HepG2 (cell line): ENCODE measurements at regions not wholly inside any gene's neighbourhood (a gene's known extent, or its start where the extent isn't known, plus 50 kb on each side); places are given as distances from the start of the nearest gene placed in this dataset.

Experiments
- ATAC-seq: fragments of 200-7000 bp; cut with Tn5 transposase; 3 replicates; pipeline ENCODE4 v1.9.1; 2020; ENCODE audit warnings: mild to moderate bottlenecking, moderate library complexity
- BruUV-seq: library from RNA; stranded (reverse); fragments of 400-500 nt; replicated peaks from 2 replicates; lab custom pipeline; 2021; lab: Mats Ljungman, UMichigan
- CTCF ChIA-PET: fragments of 300-600 bp; formaldehyde crosslinking; extraction: SDS; loops from one replicate; lab custom pipeline; 2021; ENCODE audit warnings: low total read pairs, inconsistent platforms, low intra/inter-chr PET ratio; lab: Yijun Ruan, JAX
- POLR2A ChIA-PET: fragments of 350-600 bp; sonication (Branson Sonifier 250); formaldehyde crosslinking; loops from one replicate; lab custom pipeline; 2020; ENCODE audit warnings: antibody characterized with exemption, inconsistent platforms; lab: Yijun Ruan, JAX
- DNase-seq: peaks from one replicate; pipeline ENCODE4 v3.0.0-alpha.2; 2015; ENCODE audit warnings: low spot score
- FAIRE-seq: peaks from 3 replicates; lab custom pipeline; 2011; peaks lifted over from hg19 to GRCh38; lab: Jason Lieb, UNC
- H2AFZ ChIP-seq: one replicate; pipeline ENCODE4 v1.6.1; 2011; ENCODE audit warnings: low read length, inconsistent platforms
- H3K27ac ChIP-seq: fragments of 300-600 bp; 3 replicates; pipeline ENCODE4 v1.8.0; 2011; ENCODE audit warnings: mixed run types, mild to moderate bottlenecking, mixed read lengths, low read length, inconsistent platforms; ENCODE audit not compliant: insufficient read depth; ENCODE audit errors: extremely low read length
- H3K27me3 ChIP-seq, 2 experiments: fragments of 200-600 bp in 1 of 2; 2 replicates in 1 of 2; 3 replicates in 1 of 2; pipeline versions ENCODE4 v1.6.0 to v1.8.0; 2011; ENCODE audit warnings: low read length in 2 of 2, mild to moderate bottlenecking in 2 of 2, moderate library complexity in 2 of 2, inconsistent platforms in 1 of 2; ENCODE audit not compliant: insufficient read depth in 2 of 2, control insufficient read depth in 1 of 2
- H3K36me3 ChIP-seq, 2 experiments: fragments of 200-600 bp in 1 of 2; replicated peaks in 1 of 2; 2 replicates in 1 of 2; 3 replicates in 1 of 2; pipeline versions ENCODE4 v1.5.1 to v1.8.0; 2011; ENCODE audit warnings: low read length in 2 of 2, inconsistent platforms in 1 of 2; ENCODE audit not compliant: insufficient read depth in 2 of 2, control insufficient read depth in 1 of 2
- H3K4me1 ChIP-seq: 2 replicates; pipeline ENCODE4 v1.5.1; 2012; ENCODE audit warnings: low read length, inconsistent platforms; ENCODE audit not compliant: insufficient read depth
- H3K4me2 ChIP-seq: 2 replicates; pipeline ENCODE4 v1.6.0; 2011; ENCODE audit warnings: low read depth, low read length, inconsistent platforms
- H3K4me3 ChIP-seq, 3 experiments: fragments of 200-600 bp in 1 of 3; sonication (generic), shearing (Covaris generic) in 1 of 3; replicated peaks in 1 of 3; 2 replicates each; pipeline ENCODE4 v1.5.1; 2011 to 2016; ENCODE audit warnings: low read length in 3 of 3, inconsistent platforms in 2 of 3, low read depth in 2 of 3, mild to moderate bottlenecking in 2 of 3, control low read depth in 1 of 3, mixed read lengths in 1 of 3; ENCODE audit not compliant: insufficient read depth in 1 of 3
- H3K79me2 ChIP-seq: one replicate; pipeline ENCODE4 v1.6.1; 2011; ENCODE audit warnings: low read length, inconsistent platforms; ENCODE audit not compliant: insufficient read depth
- H3K9ac ChIP-seq: 2 replicates; pipeline ENCODE4 v1.6.0; 2011; ENCODE audit warnings: mild to moderate bottlenecking, low read depth, low read length, inconsistent platforms; ENCODE audit not compliant: insufficient read depth
- H3K9me3 ChIP-seq: 2 replicates; pipeline ENCODE4 v1.5.1; 2012; ENCODE audit warnings: mild to moderate bottlenecking, low read length
- H4K20me1 ChIP-seq: 2 replicates; pipeline ENCODE4 v1.6.0; 2011; ENCODE audit warnings: inconsistent platforms, mild to moderate bottlenecking, low read length, moderate library complexity; ENCODE audit not compliant: insufficient read depth
- ARID2 ChIP-seq: sonication (generic); formaldehyde crosslinking; IDR thresholded peaks from 2 replicates; pipeline ENCODE4 v1.8.1; 2022; ENCODE audit warnings: mild to moderate bottlenecking, missing genetic modification reagents, borderline replicate concordance
- ARNT ChIP-seq: fragments of 450-650 bp; IDR thresholded peaks from 2 replicates; pipeline ENCODE4 v1.6.1; 2017
- ATF2 ChIP-seq: sonication (generic); formaldehyde crosslinking; IDR thresholded peaks from 2 replicates; pipeline ENCODE4 v1.4.0; 2020; ENCODE audit warnings: missing genetic modification reagents
- CBX5 ChIP-seq: sonication (generic); formaldehyde crosslinking; IDR thresholded peaks from 2 replicates; pipeline ENCODE4 v1.4.0; 2020; ENCODE audit warnings: missing genetic modification reagents, borderline replicate concordance
- GABPB1 ChIP-seq: IDR thresholded peaks from 2 replicates; pipeline ENCODE4 v1.6.1; 2016; ENCODE audit warnings: mild to moderate bottlenecking, missing genetic modification reagents, moderate library complexity, missing compliant biosample characterization
- NFKB2 ChIP-seq: sonication (generic); formaldehyde crosslinking; IDR thresholded peaks from 2 replicates; pipeline ENCODE4 v1.4.0; 2020; ENCODE audit warnings: missing genetic modification reagents, borderline replicate concordance
- NFRKB ChIP-seq: fragments of 450-650 bp; IDR thresholded peaks from 2 replicates; pipeline ENCODE4 v1.6.1; 2017
- NR2F6 ChIP-seq, 2 experiments: IDR thresholded peaks; 2 replicates each; pipeline ENCODE4 v1.6.1; 2016; ENCODE audit warnings: antibody characterized with exemption in 1 of 2, mild to moderate bottlenecking in 1 of 2
- PBX2 ChIP-seq: IDR thresholded peaks from 2 replicates; pipeline ENCODE4 v1.6.1; 2016; ENCODE audit warnings: control low read depth
- PLRG1 ChIP-seq: fragments of 450-650 bp; conservative IDR thresholded peaks from 2 replicates; pipeline ENCODE4 v1.6.1; 2016
- TBX2 ChIP-seq: sonication (generic); formaldehyde crosslinking; IDR thresholded peaks from 2 replicates; pipeline ENCODE4 v1.5.0; 2020; ENCODE audit warnings: missing genetic modification reagents, mild to moderate bottlenecking, borderline replicate concordance
- ZBTB3 ChIP-seq: sonication (generic); formaldehyde crosslinking; IDR thresholded peaks from 2 replicates; pipeline ENCODE4 v1.4.0; 2020; ENCODE audit warnings: low read depth, mild to moderate bottlenecking, moderate library complexity, missing genetic modification reagents, borderline replicate concordance
- ZNF326 ChIP-seq: sonication (generic); formaldehyde crosslinking; IDR thresholded peaks from 2 replicates; pipeline ENCODE4 v1.4.0; 2020; ENCODE audit warnings: missing genetic modification reagents, borderline replicate concordance
- ZNF414 ChIP-seq: sonication (generic); formaldehyde crosslinking; IDR thresholded peaks from 2 replicates; pipeline ENCODE4 v1.5.0; 2020; ENCODE audit warnings: missing genetic modification reagents
- ZNF460 ChIP-seq: sonication (generic); formaldehyde crosslinking; IDR thresholded peaks from 2 replicates; pipeline ENCODE4 v1.5.1; 2020; ENCODE audit warnings: missing genetic modification reagents, mild to moderate bottlenecking, borderline replicate concordance
- ZNF557 ChIP-seq: sonication (generic); formaldehyde crosslinking; IDR thresholded peaks from 2 replicates; pipeline ENCODE4 v1.4.0; 2020; ENCODE audit warnings: missing genetic modification reagents
- ZNF746 ChIP-seq: sonication (generic); formaldehyde crosslinking; IDR thresholded peaks from 2 replicates; pipeline ENCODE4 v1.8.0; 2022; ENCODE audit warnings: mild to moderate bottlenecking, missing genetic modification reagents
- ZNF800 ChIP-seq: sonication (generic); formaldehyde crosslinking; IDR thresholded peaks from 2 replicates; pipeline ENCODE4 v1.4.0; 2020; ENCODE audit warnings: missing genetic modification reagents
- ZSCAN29 ChIP-seq: sonication (generic); formaldehyde crosslinking; conservative IDR thresholded peaks from 2 replicates; pipeline ENCODE4 v1.4.0; 2020; ENCODE audit warnings: mild to moderate bottlenecking, missing genetic modification reagents
- ZSCAN31 ChIP-seq: sonication (generic); formaldehyde crosslinking; IDR thresholded peaks from 2 replicates; pipeline ENCODE4 v1.5.0; 2020; ENCODE audit warnings: low read depth, mild to moderate bottlenecking, missing genetic modification reagents
- WGBS: methylation state at CpG from one replicate; pipeline ENCODE4 v1.1.6; 2017; ENCODE audit warnings: low lambda C conversion rate; 5-methylcytosine and 5-hydroxymethylcytosine counted together
- in situ Hi-C: cut with HindIII; loops from 2 replicates; pipeline ENCODE4 v1.10.0; 2017; ENCODE audit warnings: low pct_unique_long_range_greater_than_20kb; ENCODE audit not compliant: extremely low pct_ligation_motif_present
- intact Hi-C: fragments of 100-400 bp; cut with micrococcal nuclease; formaldehyde crosslinking; loops from one replicate; pipeline ENCODE4 v1.10.0; 2022; ENCODE audit not compliant: unreplicated experiment

GRCh38 chr3:18085429-18085828 is 339.7 kb downstream of the SATB1 start:
- in situ Hi-C loops = no loop called here
- TF ChIP-seq PLRG1 = no peak
- TF ChIP-seq ZNF557 (CRISPR knock-in tag) = no peak
- TF ChIP-seq TBX2 (CRISPR knock-in tag) = no peak
- TF ChIP-seq ZNF414 = no peak
- no peak for TF ChIP-seq NFRKB
- TF ChIP-seq NFKB2 (CRISPR knock-in tag) = no peak
- no peak for TF ChIP-seq CBX5 (CRISPR knock-in tag)
- no peak for TF ChIP-seq GABPB1 (CRISPR knock-in tag)
- TF ChIP-seq ATF2 (CRISPR knock-in tag) = no peak
- TF ChIP-seq ZNF460 (CRISPR knock-in tag) = no peak
- TF ChIP-seq ZNF746 (CRISPR knock-in tag) = no peak
- TF ChIP-seq ZNF326 (CRISPR knock-in tag) = no peak
- no peak for TF ChIP-seq ARNT
- TF ChIP-seq ZSCAN29 (CRISPR knock-in tag) = no peak
- TF ChIP-seq NR2F6 (IDR thresholded peaks at IDR 0.05) = no peak
- no peak for TF ChIP-seq NR2F6 (CRISPR knock-in tag; IDR thresholded peaks at IDR 0.05)
- no peak for TF ChIP-seq PBX2 (CRISPR knock-in tag)
- no peak for TF ChIP-seq ZBTB3
- TF ChIP-seq ZNF800 = no peak
- TF ChIP-seq ZSCAN31 (CRISPR knock-in tag) = no peak
- TF ChIP-seq ARID2 (CRISPR knock-in tag) = no peak
- TF ChIP-seq, all 625 proteins: peak for 0
- H3K9ac ChIP-seq = no peak overlapping the region
- FAIRE-seq (no peak), DNase-seq (no peak), ATAC-seq (no peak)
- H3K27ac ChIP-seq = no peak overlapping the region
- WGBS = 0% methylated on average over 4 of the region's 4 CpGs
- intact Hi-C loops = no loop called here
- no TSS peak for BruUV-seq
- no peaks in the 10 kb centered on the region for H3K4me1 ChIP-seq
- peaks cover 1 to 4% of the 10 kb centered on the region in 2 experiments; a peak in 2 of 5 replicates for H3K27me3 ChIP-seq
- ChIA-PET POLR2A (no interaction called here), CTCF (no interaction called here)
- no peak overlapping the region for H3K4me2 ChIP-seq
- no peaks in the 10 kb centered on the region for H4K20me1 ChIP-seq
- no peaks in the 10 kb centered on the region for H3K79me2 ChIP-seq
- H3K9me3 ChIP-seq = no peaks in the 10 kb centered on the region
- H3K36me3 ChIP-seq = no peaks in the 10 kb centered on the region
- H2AFZ ChIP-seq = no peak overlapping the region
- no peak overlapping the region for H3K4me3 ChIP-seq
